ENCODE measurements at regions not wholly inside any gene's neighbourhood (a gene's known extent, or its start where the extent isn't known, plus 50 kb on each side); places are given as distances from the start of the nearest gene placed in this dataset.
"Not testable (repeated sequence)": the region's sequence is repeated elsewhere in the genome, so short reads cannot be mapped to it uniquely, and the experiment has no call there.

DNA sequence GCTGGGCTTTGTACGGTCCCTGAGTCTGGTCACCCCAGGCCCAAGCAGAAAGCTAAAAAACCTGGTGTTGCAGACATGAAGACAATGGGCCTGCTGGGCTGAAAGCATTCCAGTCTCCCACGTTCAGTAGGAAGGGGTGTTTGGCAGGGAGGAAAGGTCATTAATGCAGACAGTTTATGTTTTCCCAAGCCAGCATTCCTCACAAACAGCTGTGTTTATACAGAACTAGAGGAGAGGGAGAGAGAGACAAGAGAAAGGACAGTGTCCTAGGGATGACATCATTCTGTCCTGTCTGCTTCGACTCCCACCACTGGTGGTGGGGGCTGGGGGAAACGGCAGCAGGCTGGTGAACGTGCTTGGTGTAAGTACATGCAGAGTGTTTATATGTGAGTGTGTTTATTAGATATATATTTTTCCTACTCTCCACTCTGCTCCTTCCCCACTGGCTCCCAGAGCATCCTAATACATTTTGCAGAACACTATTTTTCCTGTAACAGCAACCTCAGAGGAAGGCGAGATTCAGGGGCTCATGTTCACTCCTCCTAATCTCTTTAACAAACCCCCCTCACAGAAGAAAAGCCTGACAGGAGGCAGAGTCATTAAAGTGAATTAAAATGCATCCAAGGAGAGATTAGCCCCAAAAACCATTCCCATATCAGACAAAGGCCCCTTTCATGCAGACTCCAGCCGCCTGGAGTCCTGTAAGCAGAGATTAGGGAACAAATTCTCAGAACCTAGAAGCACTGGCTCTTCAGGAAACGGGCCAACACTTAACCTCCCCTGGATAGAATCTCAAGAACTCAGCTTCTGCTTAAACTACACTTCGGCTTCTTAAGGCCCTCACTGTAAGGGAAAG lies 380.4 kb downstream of the TNS1 start:
- no peak for DNase-seq

GRCh38 chr2:217621391-217621801 lies 381.4 kb downstream of the TNS1 start:
- no peak for DNase-seq

DNA sequence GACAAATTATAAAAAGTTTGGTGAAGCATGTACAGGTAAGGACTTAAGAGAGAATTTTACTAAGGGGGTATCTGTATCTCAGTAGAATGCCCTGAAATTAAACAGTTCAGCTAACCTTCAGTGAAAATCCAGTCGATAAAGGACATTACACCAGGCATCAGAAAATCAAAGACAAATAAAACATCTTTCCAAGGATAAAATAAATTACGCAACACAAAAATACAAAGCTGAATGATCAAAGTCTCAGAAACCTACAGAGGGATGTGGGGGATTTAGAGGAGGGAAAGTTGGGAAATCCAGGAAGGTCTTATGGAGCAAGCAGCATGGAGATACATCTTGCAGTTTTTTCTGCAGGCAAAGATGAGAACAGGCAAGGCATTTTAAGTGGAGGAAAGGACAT lies 384.1 kb downstream of the TNS1 start:
- DNase-seq, result no peak

DNA sequence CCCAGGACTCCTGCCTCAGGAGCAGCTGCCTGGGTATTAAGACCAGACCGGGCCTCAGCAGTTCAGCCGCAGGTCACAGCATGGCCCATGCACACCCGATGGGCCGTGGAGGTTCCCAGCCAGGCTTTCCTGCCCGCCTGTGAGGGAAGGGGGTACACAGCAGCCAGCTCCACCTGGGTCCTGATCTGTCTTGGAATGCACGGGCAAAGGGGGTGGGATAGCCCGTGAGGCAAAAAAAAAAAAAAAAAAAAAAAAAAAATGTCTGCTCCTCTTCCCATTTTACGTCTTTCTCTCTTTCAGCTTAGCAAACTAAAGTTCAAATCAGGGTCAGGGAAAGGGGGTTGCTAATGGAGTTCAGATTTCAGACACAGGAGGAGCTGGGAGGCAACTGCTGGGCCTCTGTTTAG lies 385.2 kb downstream of the TNS1 start:
- DNase-seq, result no peak

- DNase-seq, result no peak
Measured at GRCh38 chr2:217616936-217617335, 385.9 kb downstream of the TNS1 start.

- no peak for DNase-seq
Measured at GRCh38 chr2:217615171-217615570, 387.6 kb downstream of the TNS1 start.

DNA sequence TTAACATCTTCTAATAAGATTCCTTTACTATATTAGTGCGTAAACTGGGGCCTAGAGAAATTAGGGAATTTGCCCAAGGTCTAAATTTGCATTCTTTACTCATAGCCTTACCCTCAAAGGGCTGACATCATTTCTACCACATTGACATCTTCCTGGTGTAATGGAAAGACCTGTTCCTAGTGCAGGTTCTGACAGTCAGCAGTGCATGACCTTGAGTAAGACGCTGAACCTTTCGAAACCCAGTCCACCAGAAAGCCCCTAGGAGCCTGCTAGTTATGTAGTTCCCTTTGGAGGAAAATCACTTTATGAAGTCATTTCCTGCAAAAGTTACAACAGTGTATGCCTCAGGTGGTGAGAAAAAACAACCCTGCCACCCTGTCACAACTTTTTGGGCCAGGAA lies 388.3 kb downstream of the TNS1 start:
- DNase-seq, result no peak

DNA sequence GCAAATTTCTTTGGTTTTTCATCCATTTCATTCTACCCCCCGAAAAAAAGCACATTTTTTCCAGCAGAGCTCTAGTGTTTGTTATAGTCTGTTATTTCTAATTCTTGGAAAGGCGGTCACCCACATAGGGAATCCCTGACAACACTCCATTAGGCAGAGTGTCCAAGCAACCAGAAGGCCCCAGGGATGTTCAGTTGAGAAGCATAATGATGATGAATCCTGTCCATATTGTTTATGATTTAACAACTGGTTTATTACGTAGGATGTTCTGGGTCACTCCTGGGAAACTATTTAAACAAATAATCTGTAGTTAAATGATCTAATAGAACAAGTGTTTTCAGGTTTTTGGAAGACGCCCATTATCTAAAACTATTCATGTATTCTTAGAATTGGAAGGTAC lies 388.7 kb downstream of the TNS1 start:
- no peak for DNase-seq

GRCh38 chr2:217612920-217613319 lies 389.9 kb downstream of the TNS1 start:
- DNase-seq, result no peak

DNA sequence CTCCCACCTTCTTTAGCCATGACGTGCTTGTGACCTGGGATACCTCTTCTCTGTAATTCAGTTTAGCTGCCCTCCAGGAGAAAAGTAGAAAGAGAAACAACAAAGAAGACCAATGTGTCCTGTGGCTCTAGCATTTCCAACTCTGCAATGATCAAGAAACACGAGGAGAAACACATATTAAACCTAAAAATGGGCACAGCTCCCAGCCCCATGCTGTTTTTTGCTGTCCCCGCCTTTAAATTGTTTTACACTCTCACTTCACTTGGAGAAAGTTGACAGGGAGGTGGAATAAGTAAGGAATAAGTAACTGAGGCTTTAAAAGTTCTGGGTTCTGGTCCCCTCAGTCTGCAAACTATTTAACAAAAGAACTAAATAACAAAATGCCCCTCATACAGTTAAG lies 390.6 kb downstream of the TNS1 start:
- no peak for DNase-seq

DNA sequence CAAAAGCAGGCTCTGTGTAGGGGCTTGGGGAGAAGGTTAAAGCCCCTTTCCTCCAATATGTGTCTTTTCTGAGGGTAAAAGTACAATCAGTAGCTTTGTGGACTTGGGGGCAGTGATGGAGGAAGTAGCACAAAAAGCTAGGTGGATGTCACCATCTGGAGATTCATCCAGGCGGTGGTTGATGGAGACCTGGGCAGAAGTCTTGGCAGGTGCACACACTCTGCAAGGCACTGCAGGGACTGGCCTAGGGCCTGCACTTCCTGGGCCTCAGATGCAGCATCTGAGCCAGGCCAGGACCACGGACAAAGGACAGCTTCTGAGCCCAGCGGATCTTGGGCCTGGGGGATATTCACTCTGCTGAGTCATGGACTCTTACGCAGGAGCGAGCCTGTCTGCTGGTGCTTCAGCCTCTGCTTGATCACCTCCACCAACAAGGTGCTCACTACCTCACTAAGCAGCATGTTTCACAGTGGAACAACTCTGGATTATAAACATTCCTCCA lies 391.1 kb downstream of the TNS1 start:
- no peak for DNase-seq

DNA sequence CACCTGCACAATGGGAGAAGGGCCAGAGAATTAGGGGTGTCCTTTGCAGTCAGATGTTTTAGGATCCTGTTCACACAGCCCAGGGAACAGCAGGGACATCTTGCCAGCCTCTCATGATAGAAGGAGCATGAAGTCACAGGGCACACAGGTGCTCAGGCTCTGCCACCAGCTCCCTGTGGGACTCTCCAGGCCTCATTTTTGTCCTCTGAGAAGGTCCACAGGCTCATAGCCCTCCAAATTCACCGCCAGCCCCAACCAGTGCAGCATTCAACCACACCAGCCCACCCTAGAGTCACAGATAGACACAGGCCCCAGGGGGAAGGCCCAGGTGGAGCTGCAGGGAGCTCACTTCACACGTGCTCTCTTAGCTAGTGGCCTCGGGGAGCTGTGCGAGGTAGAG lies 391.7 kb downstream of the TNS1 start:
- DNase-seq, result no peak

- DNase-seq, result no peak
Measured at GRCh38 chr2:217610401-217610814, 392.4 kb downstream of the TNS1 start.

GRCh38 chr2:217609952-217610351 lies 392.8 kb downstream of the TNS1 start:
- no peak for DNase-seq

DNA sequence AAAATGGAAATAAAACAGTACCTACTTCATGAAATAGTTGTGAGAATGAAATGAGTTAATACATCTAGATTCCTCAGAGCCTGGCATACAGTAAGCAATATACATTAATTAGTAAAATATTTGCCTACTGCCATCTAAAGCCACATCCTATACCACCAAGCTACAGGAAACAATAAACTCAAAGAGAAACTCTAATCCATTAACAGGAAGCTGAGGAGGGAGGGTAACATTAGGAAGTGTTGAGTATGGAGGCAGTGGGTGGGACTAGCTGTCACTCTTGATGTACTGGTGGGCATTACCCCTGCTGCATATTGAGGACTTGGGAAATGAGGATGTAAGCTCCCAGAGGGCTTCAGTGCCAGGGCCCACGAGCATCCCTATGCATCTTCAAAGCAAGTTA lies 396.5 kb downstream of the TNS1 start:
- DNase-seq, result no peak

DNA sequence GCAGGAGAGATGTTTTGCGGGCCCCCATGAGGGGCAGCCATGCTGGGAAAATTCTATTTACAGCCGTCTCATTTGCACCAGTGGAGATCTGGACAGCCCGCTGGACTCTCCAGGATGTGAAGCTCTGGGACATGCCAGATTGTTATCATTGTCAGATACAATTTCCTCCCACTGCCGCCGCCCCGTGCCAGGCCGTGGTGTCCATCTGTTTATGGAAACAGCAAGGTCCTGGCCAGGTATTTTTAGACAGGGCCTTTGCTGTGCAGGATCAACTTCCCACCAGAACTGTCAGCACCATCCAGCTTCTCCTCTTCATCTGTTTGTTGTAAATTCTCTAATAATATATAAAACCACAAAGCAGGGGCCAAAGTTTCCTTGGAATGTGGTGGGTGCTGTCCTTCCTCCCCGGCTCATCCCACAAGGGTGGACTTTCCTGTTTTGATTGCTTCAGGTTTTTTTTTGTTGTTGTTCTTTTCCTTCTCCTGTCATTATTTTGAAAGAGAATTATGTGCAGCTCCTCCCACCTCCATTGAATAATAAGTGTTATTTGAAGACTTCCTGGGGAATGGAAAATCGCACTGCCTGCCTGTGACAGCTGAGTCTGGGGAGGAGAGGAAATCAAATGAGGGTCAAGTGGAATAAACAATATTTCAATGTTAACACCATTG lies 398.1 kb downstream of the TNS1 start:
- DNase-seq, result no peak

DNA sequence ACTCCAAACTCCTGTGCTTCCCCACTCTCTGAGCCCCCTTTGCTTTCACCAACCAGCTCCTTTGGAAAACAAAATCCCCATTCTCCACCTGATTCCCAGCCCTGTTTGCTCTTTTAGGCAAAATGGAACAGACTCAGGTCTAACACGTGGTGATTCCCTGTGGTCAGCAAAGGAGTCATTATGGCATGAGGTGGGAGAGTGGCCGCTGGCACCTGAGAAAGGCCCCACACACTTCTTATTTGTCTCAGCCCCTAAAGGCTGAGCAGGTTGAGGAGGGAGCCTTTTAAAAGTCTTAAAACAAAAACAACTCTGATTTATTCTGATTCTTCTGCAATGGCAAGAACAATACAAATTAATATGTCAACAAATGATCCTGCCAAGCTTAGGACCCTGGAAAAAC lies 401.2 kb downstream of the TNS1 start:
- no peak for DNase-seq

- DNase-seq, result no peak
Measured at GRCh38 chr2:217599906-217600305, 402.9 kb downstream of the TNS1 start.

DNA sequence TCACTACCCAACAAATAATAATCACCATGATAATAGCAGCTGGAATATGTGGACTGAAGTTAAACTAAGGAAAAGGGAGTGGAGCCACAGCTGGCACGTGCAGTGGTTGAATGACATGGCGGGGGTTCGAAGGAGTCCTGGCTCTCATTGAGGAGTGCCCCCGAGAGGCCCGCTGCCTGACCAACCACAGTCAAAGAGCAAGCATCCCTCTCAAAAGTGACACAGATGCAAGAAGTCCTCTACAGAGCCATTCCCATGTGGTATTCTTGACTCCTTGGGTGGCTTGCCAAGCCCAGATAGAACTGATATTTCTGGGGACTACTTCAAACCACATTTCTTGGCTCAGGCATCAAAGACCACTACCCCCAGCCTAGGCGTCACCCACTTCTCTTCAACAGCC lies 405.1 kb downstream of the TNS1 start:
- DNase-seq, result no peak

DNA sequence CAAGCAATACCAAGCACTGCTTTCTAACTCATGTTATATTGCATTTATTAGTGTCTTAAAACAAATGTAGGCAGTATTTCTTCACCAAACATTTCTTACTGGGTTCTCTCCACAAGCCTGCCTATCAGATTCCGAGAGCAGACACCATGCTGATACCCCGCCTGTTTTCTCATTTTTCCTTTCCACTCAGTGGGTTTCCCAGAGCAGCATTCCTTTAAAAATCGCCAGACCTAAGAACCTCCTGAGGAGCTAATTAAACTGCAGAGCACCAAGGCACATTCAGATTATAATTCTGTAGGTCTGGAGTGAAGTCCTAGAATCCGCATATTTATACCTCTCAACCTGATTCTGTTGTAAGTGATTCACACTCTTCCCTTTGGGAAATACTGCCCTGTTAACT lies 405.6 kb downstream of the TNS1 start:
- DNase-seq, result no peak

DNA sequence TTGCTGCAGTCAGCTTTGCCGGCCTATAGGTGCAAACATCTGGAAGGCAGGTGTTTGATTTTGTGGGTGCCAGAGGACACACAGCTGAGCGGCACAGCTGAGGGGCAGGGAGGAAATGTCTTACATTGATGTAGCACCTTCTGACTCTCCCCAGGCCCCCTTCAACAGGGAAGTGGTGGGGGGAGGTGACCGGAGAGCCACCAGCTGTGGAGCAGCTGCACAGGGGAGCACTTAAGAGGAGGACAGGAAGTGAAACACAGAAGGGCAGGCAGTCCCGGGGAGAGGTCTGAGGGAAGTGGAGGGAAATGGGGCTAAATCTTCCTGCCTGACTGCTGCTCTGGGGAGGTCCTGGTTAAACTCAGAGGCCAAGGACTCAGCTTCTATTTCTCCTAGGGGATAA lies 409.1 kb downstream of the TNS1 start:
- DNase-seq, result no peak

GRCh38 chr2:217588266-217588665 lies 414.5 kb downstream of the TNS1 start:
- no peak for DNase-seq

DNA sequence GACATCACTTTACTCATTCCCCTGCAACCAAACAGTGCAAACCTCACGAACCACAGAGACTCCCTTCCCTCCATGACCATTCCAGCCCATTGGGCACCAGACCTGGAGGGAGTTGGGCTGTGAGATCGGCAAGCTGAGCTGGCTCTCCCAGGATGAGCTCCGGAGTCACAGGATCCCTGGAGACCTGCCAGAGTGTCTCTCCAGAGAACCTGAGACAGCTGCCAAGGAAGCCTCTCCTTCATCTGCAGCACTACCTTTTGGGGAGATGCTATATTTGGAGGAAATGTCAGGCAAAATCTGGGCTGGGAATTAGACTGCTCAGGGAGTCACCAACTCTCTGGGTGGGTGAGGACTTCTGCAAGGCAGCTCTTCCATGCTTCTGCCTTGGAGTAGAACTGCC lies 417.4 kb downstream of the TNS1 start:
- DNase-seq, result no peak

GRCh38 chr2:217580407-217580806 lies 422.4 kb downstream of the TNS1 start:
- DNase-seq, result not testable (repeated sequence)
